Activated CD8-positive, alpha-beta memory T cell treated with anti-CD3 and anti-CD28 coated beads, Interleukin-2, amount 50 U/mL, for 48 hours (primary cell): ENCODE measurements at regions not wholly inside any gene's neighbourhood (a gene's known extent, or its start where the extent isn't known, plus 50 kb on each side); places are given as distances from the start of the nearest gene placed in this dataset.

ENCODE experiments used
- DNase-seq: peaks from one replicate; pipeline ENCODE4 v3.0.0-alpha.2; 2020

- DNase-seq = no peak
These were observed 185.8 kb downstream of the FBXO15 start for GRCh38 chr18:73961804-73962203.

GRCh38 chr18:73959352-73959751, 188.3 kb downstream of the FBXO15 start:
- no peak for DNase-seq

- DNase-seq = no peak
These were observed 193.4 kb downstream of the FBXO15 start for GRCh38 chr18:73954268-73954667.

GRCh38 chr18:73952296-73952946, 195.2 kb downstream of the FBXO15 start:
- DNase-seq = no peak

- DNase-seq = no peak
These were observed 197.4 kb downstream of the FBXO15 start for GRCh38 chr18:73950116-73950700.

- DNase-seq = no peak
These were observed 199.1 kb downstream of the FBXO15 start for GRCh38 chr18:73948497-73948896.

- no peak for DNase-seq
These were observed 199.6 kb downstream of the FBXO15 start for GRCh38 chr18:73948084-73948483.

- DNase-seq = no peak
These were observed 200.3 kb downstream of the FBXO15 start for GRCh38 chr18:73947180-73947921.

- DNase-seq = no peak
These were observed 202.4 kb downstream of the FBXO15 start for GRCh38 chr18:73945130-73945792.

- DNase-seq = no peak
These were observed 202.9 kb downstream of the FBXO15 start for GRCh38 chr18:73944715-73945114.

- no peak for DNase-seq
These were observed 203.9 kb downstream of the FBXO15 start for GRCh38 chr18:73943763-73944162.

- DNase-seq = no peak
These were observed 204.7 kb downstream of the FBXO15 start for GRCh38 chr18:73942956-73943355.

- no peak for DNase-seq
These were observed 205.5 kb downstream of the FBXO15 start for GRCh38 chr18:73942081-73942625.

GRCh38 chr18:73940721-73941120, 206.9 kb downstream of the FBXO15 start:
- no peak for DNase-seq

GRCh38 chr18:73939391-73939790, 208.2 kb downstream of the FBXO15 start:
- DNase-seq = no peak

GRCh38 chr18:73933685-73934084, 213.9 kb downstream of the FBXO15 start:
- no peak for DNase-seq

GRCh38 chr18:73932976-73933375, 214.7 kb downstream of the FBXO15 start:
- no peak for DNase-seq

- no peak for DNase-seq
These were observed 220.1 kb downstream of the FBXO15 start for GRCh38 chr18:73927496-73927895.

- no peak for DNase-seq
These were observed 222.8 kb downstream of the FBXO15 start for GRCh38 chr18:73924836-73925235.

GRCh38 chr18:73924307-73924706, 223.3 kb downstream of the FBXO15 start:
- DNase-seq = no peak

GRCh38 chr18:73923866-73924265, 223.8 kb downstream of the FBXO15 start:
- DNase-seq = no peak

GRCh38 chr18:73920033-73920432, 227.6 kb downstream of the FBXO15 start:
- DNase-seq = no peak

- DNase-seq = no peak
These were observed 228.8 kb downstream of the FBXO15 start for GRCh38 chr18:73918816-73919215.
